GM21447 (cell line): ENCODE measurements at regions not wholly inside any gene's neighbourhood (a gene's known extent, or its start where the extent isn't known, plus 50 kb on each side); places are given as distances from the start of the nearest gene placed in this dataset.
A peak's percentile ranks its signal among the peaks of the same experiment; 100 is the strongest.
"Not testable (repeated sequence)": the region's sequence is repeated elsewhere in the genome, so short reads cannot be mapped to it uniquely, and the experiment has no call there.

ENCODE experiments used
- ATAC-seq: cut with Tn5 transposase; IDR thresholded peaks from one replicate; pipeline ENCODE4 v1.9.1; 2021; ENCODE audit not compliant: unreplicated experiment

DNA sequence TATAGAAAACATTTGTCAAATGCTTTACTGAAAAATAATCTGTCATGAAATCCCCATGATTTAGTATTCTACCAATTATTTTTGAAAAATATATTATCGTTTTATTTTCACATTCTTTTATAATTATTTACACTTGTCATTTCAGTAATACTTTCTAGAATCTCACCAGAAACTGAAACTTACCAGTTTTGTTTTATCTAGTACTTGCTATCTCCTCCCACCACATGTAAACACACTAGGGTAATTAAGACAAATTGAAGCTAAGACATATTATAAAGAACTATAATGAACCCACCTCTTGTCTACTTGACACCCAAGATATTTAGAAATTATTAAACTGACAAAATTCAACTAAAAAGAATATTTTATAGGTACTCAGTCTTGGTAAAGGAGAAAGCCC, 51.5 kb upstream of the GRM3 start:
- no peak for ATAC-seq

DNA sequence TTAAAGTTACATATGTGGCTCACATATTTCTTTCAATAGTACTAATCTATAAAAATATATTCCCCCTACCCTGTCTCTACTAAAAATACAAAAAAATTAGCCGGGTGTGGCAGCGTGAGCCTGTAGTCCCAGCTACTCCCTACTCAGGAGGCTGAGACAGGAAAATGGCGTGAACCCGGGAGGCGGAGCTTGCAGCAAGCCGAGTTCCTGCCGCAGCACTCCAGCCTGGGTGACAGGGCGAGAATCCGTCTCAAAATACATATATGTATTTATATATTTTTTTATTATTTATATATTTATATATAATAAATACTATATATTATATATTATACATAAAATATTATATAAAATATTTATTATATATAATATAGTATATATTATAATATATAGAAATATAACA, 69.7 kb upstream of the GRM3 start:
- no peak for ATAC-seq

DNA sequence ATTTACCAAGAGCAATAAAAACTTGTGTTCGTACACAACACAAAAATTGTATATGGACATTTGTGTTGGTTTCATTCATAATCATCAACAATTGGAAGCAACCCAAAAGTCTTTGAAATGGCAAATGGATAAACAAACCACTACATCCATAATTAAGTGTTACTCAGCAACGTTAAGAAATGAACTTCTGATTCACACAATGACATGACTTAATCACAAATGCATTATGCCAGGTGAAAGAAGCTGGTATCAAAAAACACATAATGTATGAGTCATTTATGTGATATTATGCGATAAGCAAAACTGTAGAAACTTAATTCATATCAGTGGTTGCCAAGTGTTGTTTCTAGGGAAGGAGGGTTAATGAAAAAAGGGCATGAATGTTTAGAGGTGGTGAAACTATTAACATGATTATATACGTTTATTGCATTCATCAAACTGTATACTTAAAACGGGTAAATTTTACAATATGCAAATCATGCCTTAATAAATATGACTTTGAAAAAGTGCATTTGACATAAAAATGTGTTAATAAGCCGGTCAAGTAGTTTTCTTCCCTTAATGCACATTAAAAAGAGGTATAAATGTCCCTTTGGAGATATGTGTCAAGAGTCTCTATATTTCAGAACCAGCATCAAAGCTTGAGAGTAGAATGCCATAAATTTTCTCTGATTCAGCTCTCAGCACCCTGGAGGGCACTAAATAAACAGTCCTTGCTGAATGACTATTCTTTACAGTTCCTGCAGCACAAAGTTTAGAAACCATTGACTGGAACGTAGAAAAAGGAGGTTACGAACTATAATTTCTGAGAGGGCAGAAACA, 84.8 kb upstream of the GRM3 start:
- ATAC-seq = no peak

DNA sequence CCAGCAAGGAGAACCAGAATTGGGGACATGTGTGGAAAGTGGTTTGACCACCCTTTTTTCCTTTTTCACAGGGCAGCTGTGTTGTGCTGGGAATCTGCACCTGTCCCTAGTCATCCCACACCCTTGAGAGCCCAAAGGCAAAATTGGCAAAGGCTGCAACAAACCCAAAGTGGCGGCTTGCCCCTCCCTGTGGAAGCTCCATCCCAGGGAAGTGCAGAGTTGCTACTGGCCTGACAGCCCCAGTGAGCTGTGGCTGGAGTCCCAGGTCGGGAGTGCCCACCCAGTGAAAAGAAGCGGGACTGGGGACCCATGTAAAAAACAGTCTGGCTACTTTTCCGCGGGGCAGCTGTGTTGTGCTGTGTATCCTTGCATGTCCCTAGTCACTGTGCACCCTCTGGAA, 109.1 kb upstream of the GRM3 start:
- no peak for ATAC-seq

DNA sequence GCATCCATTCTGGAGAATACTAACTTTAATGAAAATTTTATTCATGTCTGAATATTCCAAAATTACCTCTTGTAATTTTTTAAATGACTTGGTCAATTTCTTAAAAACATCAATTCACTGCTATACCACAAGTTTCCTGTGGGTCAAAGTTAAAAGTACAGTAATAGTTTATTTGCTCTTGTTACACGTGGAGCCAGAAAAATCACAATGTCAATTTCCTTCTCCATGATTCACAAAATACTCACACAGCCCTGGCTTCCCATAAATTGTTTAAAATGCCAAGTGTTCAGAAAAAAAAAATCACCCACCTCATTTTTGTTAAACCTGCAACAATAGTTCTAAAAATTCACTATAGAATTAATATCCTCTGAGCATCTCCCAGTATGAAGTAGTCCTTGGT, 139.5 kb upstream of the GRM3 start:
- ATAC-seq = no peak

DNA sequence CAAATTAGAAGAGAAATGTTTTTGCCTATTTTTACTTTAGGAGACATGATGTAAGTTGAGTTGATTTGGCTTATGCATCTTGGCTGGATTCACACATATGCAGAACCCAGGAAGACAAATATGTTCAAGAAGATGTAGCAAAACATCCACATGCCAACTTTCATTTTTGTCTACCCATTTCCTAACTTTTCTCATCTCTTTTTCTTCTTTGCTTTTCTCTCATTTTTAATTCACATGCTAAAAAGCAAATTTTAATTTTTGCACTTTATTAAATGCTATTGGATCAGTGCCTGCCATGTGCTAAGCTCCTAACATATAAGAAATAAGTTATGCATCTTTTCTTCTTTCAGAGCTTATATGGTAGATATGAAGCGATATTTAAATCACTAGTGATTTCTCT, 143.7 kb upstream of the GRM3 start:
- no peak for ATAC-seq

DNA sequence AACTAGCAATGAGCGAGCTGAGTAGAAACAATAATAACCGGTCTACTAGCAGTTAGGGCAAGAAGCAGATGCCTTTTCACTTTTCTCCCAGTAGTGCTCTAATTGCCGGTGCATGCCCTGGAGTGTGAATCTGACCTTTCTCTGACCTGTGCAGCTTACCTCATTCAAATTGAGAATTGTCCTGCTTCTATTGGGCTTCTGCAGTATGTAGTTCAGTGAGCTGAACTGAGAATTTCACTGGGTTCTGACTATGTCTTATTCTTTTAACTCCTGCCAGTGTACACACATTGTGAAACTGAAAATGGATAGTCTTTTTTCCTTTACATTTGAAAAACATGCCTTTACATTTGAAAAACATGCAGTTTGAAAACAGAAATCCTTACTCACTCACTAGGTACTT, 157.9 kb upstream of the GRM3 start:
- ATAC-seq = no peak

DNA sequence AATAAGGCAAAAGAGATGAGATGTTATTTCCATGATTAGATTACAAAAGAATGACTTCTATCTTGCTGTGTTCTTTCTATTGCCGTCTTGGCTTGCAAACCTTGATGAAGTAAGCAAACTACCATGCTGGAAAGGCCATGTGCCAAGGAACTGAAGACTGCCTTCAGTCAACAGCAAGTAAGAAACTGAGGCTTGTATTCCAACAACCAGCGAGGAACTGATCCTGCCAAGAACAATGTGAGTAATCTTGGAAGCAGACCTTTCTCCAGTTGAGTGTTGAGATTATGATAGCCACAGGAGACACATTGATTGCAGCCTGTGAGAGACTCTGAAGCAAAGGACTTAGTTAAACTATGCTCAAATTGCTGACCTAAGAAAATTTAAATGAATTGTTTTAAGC, 164.6 kb upstream of the GRM3 start:
- ATAC-seq = no peak

DNA sequence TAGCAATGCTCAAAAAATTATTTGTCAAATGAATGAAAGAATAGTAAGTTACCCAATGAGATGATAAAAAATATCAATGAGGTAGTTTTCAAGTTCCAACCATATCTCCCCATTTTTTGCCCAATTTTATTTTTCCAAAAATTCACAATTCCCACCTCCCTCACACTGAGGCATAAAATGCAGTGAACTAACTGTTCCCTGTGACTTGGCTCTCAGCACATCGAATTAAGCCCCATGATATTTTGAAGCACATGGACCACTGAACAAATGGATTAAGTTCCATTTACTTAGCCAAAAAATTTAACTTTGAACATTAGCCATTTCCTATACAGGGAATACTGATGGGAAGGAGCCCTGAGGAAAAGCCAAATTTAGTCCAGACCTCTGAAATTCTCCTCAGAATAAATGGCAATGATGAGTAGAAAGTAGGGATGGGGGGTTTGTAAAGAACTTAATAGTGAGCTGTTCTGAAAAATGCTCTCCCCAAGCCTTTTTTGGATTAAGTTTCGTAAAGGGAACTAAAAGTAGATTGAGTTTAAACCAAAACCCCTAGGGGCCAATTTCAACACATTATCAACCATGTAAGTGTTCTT, 166.3 kb upstream of the GRM3 start:
- no peak for ATAC-seq

DNA sequence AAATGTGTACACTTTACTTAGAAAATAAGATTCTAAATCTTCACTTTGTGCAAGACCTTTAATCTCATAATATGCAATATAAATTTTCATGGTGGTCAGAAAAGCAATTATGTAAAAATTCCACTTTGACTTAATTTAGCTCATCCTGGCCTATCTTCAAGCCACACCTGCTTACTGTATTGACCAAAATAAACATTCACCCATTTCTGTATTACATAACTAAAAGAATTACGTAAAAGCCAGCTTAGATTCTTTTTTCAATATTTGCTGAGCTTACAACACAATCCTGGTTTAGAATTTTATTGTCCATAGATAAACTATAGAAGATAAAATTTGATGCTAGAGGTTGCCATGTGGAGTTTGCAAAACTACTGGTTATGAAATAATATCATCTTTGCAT, 172.9 kb upstream of the GRM3 start:
- no peak for ATAC-seq

DNA sequence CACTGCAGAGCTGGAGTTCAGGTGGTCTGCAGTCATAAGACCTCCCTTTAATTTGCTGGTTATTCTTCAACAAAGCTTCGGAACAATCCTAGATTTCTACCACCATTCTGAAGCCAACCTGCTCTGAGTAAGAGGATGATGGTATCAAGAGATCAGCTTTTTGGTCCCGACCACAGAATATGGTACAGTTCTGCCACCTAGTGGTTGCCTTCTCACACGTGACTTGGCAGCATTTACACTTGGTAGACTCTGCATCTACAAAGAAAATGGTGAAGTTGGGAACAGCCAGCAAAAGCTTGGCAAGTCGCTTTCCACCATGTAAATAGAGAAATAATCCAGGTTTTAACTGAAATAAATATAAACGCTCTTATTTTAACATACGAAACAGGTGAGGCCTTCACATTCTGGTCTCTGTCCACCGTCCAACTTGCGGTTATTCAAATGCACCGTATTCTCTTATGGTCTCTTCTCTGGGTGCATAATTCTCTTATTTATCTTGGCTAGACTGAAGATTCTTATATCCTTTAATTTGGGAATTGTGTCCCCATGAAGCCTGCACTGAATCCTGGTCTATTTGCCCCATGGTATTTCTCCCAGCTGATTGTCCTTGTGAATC, 173.9 kb upstream of the GRM3 start:
- ATAC-seq = peak; percentile 97

DNA sequence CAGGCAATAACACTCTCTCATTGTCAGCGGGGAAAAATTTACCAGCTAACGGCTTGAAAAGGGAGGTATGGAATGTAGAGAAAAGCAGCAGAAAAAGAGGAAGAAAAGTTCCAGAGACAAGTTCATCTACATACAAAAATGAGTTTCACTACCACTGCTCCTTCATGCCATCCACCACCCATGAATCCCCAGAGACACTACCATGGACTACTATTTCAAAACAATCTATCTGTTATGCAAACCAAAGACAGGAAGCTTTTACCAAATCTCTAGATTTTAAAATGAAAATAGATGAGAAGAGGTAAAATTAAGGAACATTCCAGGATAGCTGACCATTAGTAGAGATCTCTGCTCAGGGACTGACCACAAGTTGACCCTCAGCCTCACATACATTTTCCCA, 189.0 kb upstream of the GRM3 start:
- ATAC-seq = no peak

DNA sequence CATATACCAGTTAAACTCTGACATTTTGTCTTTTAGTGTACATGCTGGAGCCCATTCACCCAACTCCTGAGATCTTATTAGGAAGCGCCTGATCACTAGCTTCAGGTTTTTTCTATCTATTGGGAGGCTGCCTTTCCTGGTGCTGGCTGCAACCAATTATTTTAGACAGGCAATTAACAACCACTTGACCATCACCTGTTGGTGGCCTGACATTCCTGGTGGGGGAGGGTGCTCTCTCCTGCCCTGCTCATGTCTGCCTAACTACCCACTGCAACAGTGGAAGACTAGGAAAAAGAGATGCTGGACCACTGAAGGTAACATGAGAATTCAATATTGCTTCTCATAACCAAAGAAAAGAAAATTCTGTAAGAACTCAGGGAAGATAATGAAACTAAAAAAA, 190.3 kb upstream of the GRM3 start:
- no peak for ATAC-seq

DNA sequence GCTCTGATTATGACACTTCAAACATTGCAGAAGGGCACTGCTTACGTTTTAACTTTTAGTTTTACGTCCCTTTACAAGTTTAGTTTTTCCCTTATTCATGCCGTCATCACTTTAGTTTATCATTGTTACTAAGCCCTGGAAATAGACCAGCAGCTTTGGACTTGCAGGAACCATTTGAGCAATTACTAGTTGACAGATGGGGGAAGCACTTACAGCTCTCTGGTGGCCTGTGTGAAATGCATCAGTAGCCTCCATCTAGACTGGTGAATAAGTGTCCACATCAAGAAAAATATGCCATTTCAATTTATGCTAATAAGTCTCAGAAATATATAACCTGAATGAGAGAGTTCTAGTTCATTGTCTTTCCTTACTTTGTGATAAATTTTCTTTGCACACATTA, 194.9 kb upstream of the GRM3 start:
- ATAC-seq = no peak

DNA sequence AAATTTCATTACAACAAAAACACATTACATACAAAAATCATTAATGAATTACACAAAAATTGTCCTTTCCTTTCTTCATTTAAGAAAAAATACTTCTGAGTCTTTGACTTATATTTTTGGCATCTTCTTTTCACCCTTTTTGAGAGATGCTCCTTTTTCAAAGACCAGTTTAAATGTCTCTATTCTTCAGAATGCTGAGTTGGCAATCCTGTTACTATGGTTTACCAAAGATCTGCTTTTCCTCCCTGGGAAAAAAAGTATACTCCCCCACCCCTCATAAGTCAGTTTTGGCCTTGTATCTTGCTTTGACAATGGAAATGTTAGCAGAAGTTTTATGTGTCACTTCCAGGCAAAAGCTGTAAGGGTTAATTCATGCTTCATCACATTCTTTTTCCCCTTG, 198.4 kb upstream of the GRM3 start:
- no peak for ATAC-seq

DNA sequence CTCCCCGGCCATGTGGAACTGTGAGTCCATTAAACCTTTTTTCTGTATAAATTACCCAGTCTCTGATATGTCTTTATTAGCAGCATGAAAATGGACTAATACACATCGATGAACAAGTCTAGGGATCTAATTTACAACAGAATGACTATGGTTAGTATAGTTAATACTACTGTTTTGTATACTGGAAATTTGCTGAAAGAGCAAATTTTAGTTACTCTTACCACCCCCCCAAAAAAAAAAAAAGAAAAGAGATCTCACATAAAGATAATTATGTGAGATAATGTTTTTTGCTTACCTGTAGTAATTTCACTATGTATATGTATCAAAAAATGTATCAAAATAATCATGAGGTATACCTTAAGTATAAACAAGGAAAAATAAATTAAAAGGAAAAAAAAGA, 199.5 kb upstream of the GRM3 start:
- ATAC-seq = no peak

DNA sequence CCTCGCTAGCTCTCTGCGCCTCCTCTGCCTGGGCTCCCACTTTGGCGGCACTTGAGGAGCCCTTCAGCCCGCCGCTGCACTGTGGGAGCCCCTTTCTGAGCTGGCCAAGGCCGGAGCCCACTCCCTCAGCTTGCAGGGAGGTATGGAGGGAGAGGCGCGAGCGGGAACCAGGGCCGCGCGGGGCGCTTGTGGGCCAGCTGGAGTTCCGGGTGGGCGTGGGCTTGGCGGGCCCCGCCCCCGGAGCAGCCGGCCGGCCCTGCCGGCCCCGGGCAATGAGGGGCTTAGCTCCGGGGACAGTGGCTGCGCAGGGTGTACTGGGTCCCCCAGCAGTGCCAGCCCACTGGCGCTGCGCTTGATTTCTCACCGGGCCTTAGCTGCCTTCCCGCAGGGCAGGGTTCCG, 203.3 kb upstream of the GRM3 start:
- not testable (repeated sequence) for ATAC-seq

DNA sequence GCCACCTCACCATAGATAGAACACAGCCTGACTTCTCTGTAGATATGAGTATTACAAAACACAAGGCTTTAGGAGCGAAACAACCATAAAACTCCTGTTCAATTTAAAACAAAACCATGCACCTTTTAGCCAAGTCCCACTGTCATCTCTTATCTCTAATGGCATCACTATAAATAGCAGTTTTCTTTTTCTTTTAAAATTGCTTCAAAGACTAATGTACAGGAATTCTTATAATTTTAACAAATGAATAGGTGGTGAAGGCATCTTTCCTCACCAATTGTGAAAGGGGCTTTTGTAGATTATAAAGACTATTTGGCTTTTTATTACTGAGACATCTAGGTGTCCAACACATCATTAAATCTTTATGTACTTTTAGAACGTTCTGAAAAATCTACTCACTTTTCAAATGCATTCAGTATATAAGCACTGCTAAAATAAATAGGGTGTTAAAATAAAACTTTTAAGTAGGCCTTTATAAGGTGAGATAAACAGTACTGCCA, 205.7 kb upstream of the GRM3 start:
- no peak for ATAC-seq

DNA sequence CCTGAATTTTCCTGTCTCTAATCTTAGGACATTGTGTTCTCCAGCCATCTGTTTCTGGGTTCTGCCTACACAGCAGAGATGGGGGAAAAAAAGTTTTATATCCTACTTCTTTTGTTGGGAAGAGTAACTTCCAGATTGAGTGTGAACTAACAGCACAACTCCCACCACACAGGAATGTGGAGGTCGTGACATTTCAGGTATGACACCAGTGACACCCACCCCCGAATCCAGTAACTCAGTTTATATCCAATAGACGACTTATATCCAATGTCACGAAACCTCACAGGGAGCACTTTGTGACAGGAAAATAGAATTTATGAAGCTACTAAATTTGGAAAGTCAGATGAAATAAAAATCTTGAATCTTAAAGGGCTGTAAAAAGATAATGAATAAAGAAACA, 211.9 kb upstream of the GRM3 start:
- ATAC-seq = no peak

DNA sequence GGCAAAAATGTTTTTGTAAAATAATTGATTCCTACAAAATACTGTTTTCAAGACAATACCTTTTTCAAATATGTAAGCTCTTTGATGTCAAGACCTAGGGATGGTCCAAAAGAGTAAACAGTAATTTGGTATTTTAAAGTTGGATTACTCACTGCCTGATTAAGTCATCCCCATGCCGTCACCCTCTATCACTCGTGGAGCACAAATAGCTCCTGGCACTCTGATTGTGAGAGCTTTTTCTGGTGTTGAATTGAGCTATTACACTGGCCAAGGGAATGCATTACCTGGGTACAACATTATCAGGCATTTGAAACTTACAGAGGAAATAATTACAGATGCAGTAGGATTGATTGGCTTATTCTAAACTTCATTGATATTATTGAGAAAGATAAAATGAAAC, 231.9 kb upstream of the GRM3 start:
- ATAC-seq = no peak

DNA sequence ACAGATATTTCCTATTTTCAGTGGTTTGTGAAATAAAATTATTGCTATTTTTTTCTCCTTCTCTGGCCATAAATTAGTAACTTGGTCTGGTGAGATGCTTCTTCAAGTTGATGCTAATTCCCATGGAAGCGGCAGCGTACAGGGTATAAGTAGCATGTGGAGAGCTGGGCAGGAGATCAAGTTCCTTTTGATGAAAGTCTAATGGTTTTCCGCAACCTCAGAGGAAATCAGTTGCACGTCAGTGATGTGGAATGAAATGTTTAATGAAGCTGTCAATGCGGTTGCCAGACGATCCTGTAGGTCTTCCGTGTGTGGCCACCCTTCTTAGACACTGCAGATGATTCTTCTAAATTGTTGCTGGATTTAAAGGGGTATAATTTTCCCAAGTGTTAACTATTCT, 236.4 kb upstream of the GRM3 start:
- ATAC-seq = no peak

DNA sequence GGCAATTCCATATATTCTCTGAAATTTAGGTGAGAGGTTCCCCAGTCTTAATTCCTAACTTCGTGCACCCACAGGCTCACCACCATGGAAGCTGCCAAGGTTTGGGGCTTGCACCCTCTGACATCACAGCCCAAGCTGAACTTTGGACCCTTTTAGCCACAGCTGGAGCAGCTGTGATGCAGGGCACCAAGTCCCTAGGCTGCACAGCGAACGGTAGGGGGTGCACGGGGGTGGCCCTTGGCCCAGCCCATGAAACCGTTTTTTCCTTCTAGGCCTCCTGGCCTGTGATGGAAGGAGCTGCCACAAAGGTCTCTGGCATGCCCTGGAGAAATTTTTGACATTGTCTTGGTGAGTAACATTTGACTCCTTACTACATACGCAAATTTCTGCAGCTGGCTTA, 251.9 kb upstream of the GRM3 start:
- no peak for ATAC-seq
